ENCODE measurements at regions not wholly inside any gene's neighbourhood (a gene's known extent, or its start where the extent isn't known, plus 50 kb on each side); places are given as distances from the start of the nearest gene placed in this dataset.

- intact Hi-C loops (cut with DNase I), result no loop called here
- TF ChIP-seq CTCF (IDR thresholded peaks at IDR 0.05), result no peak
- no peak for FAIRE-seq
- Histone ChIP-seq H3K9me3 (no peaks in the 10 kb centered on the region), H3K27me3 (no peaks in the 10 kb centered on the region), H3K4me3 (no peak overlapping the region), H3K27ac (no peak overlapping the region), H3K4me1 (no peaks in the 10 kb centered on the region), H3K36me3 (no peaks in the 10 kb centered on the region)
- DNase-seq, result no peak
- WGBS, 2 donors, result 87 to 91% methylated on average over 3 of the region's 3 CpGs
- no peak for ATAC-seq
These were observed 128.3 kb upstream of the C1orf21 start for GRCh38 chr1:184258525-184258924.

GRCh38 chr1:184260382-184260781 lies 126.4 kb upstream of the C1orf21 start:
- no peak for TF ChIP-seq CTCF (IDR thresholded peaks at IDR 0.05)
- intact Hi-C loops (cut with DNase I), result no loop called here
- no peak for FAIRE-seq
- Histone ChIP-seq H3K4me1 (no peaks in the 10 kb centered on the region), H3K4me3 (no peak overlapping the region), H3K27ac (no peak overlapping the region), H3K36me3 (no peaks in the 10 kb centered on the region), H3K27me3 (no peaks in the 10 kb centered on the region), H3K9me3 (no peaks in the 10 kb centered on the region)
- 73 to 75% methylated on average over 1 of the region's 1 CpG for WGBS, 2 donors
- no peak for DNase-seq
- no peak for ATAC-seq

GRCh38 chr1:184262109-184262508 lies 124.7 kb upstream of the C1orf21 start:
- intact Hi-C loops (cut with DNase I), result no loop called here
- H3K27me3 ChIP-seq, result no peaks in the 10 kb centered on the region
- DNase-seq (no peak), FAIRE-seq (no peak), ATAC-seq (no peak)
- H3K9me3 ChIP-seq, result no peaks in the 10 kb centered on the region
- no peaks in the 10 kb centered on the region for H3K4me1 ChIP-seq
- no peak overlapping the region for H3K4me3 ChIP-seq
- no peaks in the 10 kb centered on the region for H3K36me3 ChIP-seq
- TF ChIP-seq CTCF (IDR thresholded peaks at IDR 0.05), result no peak
- H3K27ac ChIP-seq, result no peak overlapping the region

GRCh38 chr1:184267747-184268146 lies 119.1 kb upstream of the C1orf21 start:
- WGBS, 2 donors, result 79 to 89% methylated on average over 4 of the region's 4 CpGs
- FAIRE-seq, result no peak
- intact Hi-C loops (cut with DNase I), result no loop called here
- no peaks in the 10 kb centered on the region for H3K4me1 ChIP-seq
- no peak for DNase-seq
- TF ChIP-seq CTCF (IDR thresholded peaks at IDR 0.05), result no peak
- no peak overlapping the region for H3K27ac ChIP-seq
- H3K36me3 ChIP-seq, result no peaks in the 10 kb centered on the region
- no peaks in the 10 kb centered on the region for H3K9me3 ChIP-seq
- no peak for ATAC-seq
- no peak overlapping the region for H3K4me3 ChIP-seq
- no peaks in the 10 kb centered on the region for H3K27me3 ChIP-seq

GRCh38 chr1:184270556-184270955 lies 116.3 kb upstream of the C1orf21 start:
- no peaks in the 10 kb centered on the region for H3K4me1 ChIP-seq
- ATAC-seq (no peak), DNase-seq (no peak), FAIRE-seq (no peak)
- H3K36me3 ChIP-seq, result no peaks in the 10 kb centered on the region
- TF ChIP-seq CTCF (IDR thresholded peaks at IDR 0.05), result no peak
- H3K27ac ChIP-seq, result no peak overlapping the region
- H3K9me3 ChIP-seq, result no peaks in the 10 kb centered on the region
- no peaks in the 10 kb centered on the region for H3K27me3 ChIP-seq
- no peak overlapping the region for H3K4me3 ChIP-seq
- intact Hi-C loops (cut with DNase I), result no loop called here
- WGBS, 2 donors, result 67 to 79% methylated on average over 3 of the region's 3 CpGs

All from pancreas (tissue), 10 donors.